GM23338 (cell line): ENCODE measurements at regions not wholly inside any gene's neighbourhood (a gene's known extent, or its start where the extent isn't known, plus 50 kb on each side); places are given as distances from the start of the nearest gene placed in this dataset.

Source experiments
- ATAC-seq: fragments of 200-7000 bp; cut with Tn5 transposase; 3 replicates; pipeline ENCODE4 v1.9.1; 2020
- DNase-seq: peaks from one replicate; pipeline ENCODE4 v3.0.0-alpha.2; 2015; ENCODE audit warnings: low spot score
- H2AFZ ChIP-seq: fragments of 200-600 bp; sonication (generic); 2 replicates; pipeline ENCODE4 v1.8.0; 2016; ENCODE audit warnings: antibody characterized with exemption, mild to moderate bottlenecking, moderate library complexity
- H3F3A ChIP-seq: fragments of 200-600 bp; sonication (generic); replicated peaks from 2 replicates; pipeline ENCODE4 v1.8.0; 2017; ENCODE audit warnings: antibody characterized with exemption, mixed run types, low read depth
- H3K27ac ChIP-seq: fragments of 200-600 bp; sonication (generic); 2 replicates; pipeline ENCODE4 v1.6.1; 2016; ENCODE audit warnings: low read depth
- H3K27me3 ChIP-seq: fragments of 200-600 bp; sonication (generic); 2 replicates; pipeline ENCODE4 v1.8.0; 2016; ENCODE audit warnings: mild to moderate bottlenecking, mixed run types, moderate library complexity; ENCODE audit not compliant: insufficient read depth
- H3K36me3 ChIP-seq: fragments of 200-600 bp; sonication (generic); 2 replicates; pipeline ENCODE4 v1.8.0; 2016; ENCODE audit warnings: mild to moderate bottlenecking; ENCODE audit not compliant: insufficient read depth
- H3K4me1 ChIP-seq: fragments of 200-600 bp; sonication (generic); 2 replicates; pipeline ENCODE4 v1.8.0; 2016; ENCODE audit warnings: mild to moderate bottlenecking, moderate library complexity; ENCODE audit not compliant: insufficient read depth
- H3K4me2 ChIP-seq: fragments of 200-600 bp; sonication (generic); 2 replicates; pipeline ENCODE4 v1.7.1; 2017; ENCODE audit warnings: mixed run types
- H3K4me3 ChIP-seq: fragments of 200-600 bp; sonication (generic); 2 replicates; pipeline ENCODE4 v1.6.1; 2016; ENCODE audit warnings: mixed run types
- H3K79me2 ChIP-seq: fragments of 200-600 bp; sonication (generic); replicated peaks from 2 replicates; pipeline ENCODE4 v1.8.0; 2017; ENCODE audit warnings: mild to moderate bottlenecking; ENCODE audit not compliant: insufficient read depth
- H3K9me2 ChIP-seq: fragments of 200-600 bp; sonication (generic); 2 replicates; pipeline ENCODE4 v1.8.0; 2017; ENCODE audit not compliant: insufficient read depth
- H4K20me1 ChIP-seq: fragments of 200-600 bp; sonication (generic); replicated peaks from 2 replicates; pipeline ENCODE4 v1.8.0; 2017; ENCODE audit warnings: mild to moderate bottlenecking; ENCODE audit not compliant: insufficient read depth
- H3K27ac Mint-ChIP-seq: 2 replicates; pipeline ENCODE4 v1.8.0; 2020; ENCODE audit warnings: inconsistent platforms, mild to moderate bottlenecking, moderate library complexity, mixed read lengths
- H3K27me3 Mint-ChIP-seq: 3 replicates; pipeline ENCODE4 v1.8.0; 2022; ENCODE audit warnings: low read depth, mild to moderate bottlenecking, moderate library complexity, mixed read lengths, inconsistent platforms; ENCODE audit not compliant: insufficient read depth, poor library complexity
- H3K36me3 Mint-ChIP-seq: 3 replicates; pipeline ENCODE4 v1.8.0; 2021; ENCODE audit warnings: low read depth, mild to moderate bottlenecking, inconsistent platforms, moderate library complexity, mixed read lengths
- H3K4me1 Mint-ChIP-seq: 3 replicates; pipeline ENCODE4 v1.8.0; 2020; ENCODE audit warnings: mild to moderate bottlenecking, inconsistent platforms, mixed read lengths
- H3K4me3 Mint-ChIP-seq: 3 replicates; pipeline ENCODE4 v1.8.0; 2021; ENCODE audit warnings: moderate library complexity, mild to moderate bottlenecking, inconsistent platforms, mixed read lengths
- H3K9me3 Mint-ChIP-seq: 3 replicates; pipeline ENCODE4 v1.8.0; 2020; ENCODE audit warnings: moderate library complexity, mild to moderate bottlenecking, inconsistent platforms, mixed read lengths
- EZH2phosphoT487 ChIP-seq: fragments of 200-600 bp; sonication (generic); IDR thresholded peaks from one replicate; pipeline ENCODE4 v1.8.1; 2018; ENCODE audit warnings: antibody characterized with exemption; ENCODE audit not compliant: unreplicated experiment
- JUNB ChIP-seq: IDR thresholded peaks from one replicate; pipeline ENCODE4 v1.6.1; 2016; ENCODE audit warnings: antibody characterized with exemption; ENCODE audit not compliant: unreplicated experiment
- NANOG ChIP-seq: IDR thresholded peaks from 2 replicates; pipeline ENCODE4 v1.6.1; 2016; ENCODE audit warnings: antibody characterized with exemption, borderline replicate concordance
- STAT1 ChIP-seq: IDR thresholded peaks from one replicate; pipeline ENCODE4 v1.6.1; 2016; ENCODE audit warnings: antibody characterized with exemption; ENCODE audit not compliant: unreplicated experiment
- ZNF114 ChIP-seq: fragments of 250-450 bp; sonication (Bioruptor Pico); IDR thresholded peaks from 2 replicates; pipeline ENCODE4 v1.5.0; 2020; ENCODE audit warnings: mild to moderate bottlenecking, moderate library complexity
- ZNF331 ChIP-seq: fragments of 250-450 bp; sonication (Bioruptor Pico); IDR thresholded peaks from 2 replicates; pipeline ENCODE4 v1.5.0; 2020; ENCODE audit warnings: low read depth, mild to moderate bottlenecking, moderate library complexity
- TF ChIP-seq, protein P1 (sequence below): IDR thresholded peaks from one replicate; pipeline ENCODE4 v1.6.1; 2018; ENCODE audit warnings: antibody characterized with exemption; ENCODE audit not compliant: unreplicated experiment
- TF ChIP-seq, protein P2 (sequence below): fragments of 250-450 bp; sonication (Bioruptor Pico); IDR thresholded peaks from 2 replicates; pipeline ENCODE4 v1.5.0; 2020; ENCODE audit warnings: mild to moderate bottlenecking, moderate library complexity
- TF ChIP-seq, protein P3 (sequence below), 2 experiments: fragments of 200-600 bp in 1 of 2; sonication (generic) in 1 of 2; conservative IDR thresholded peaks; 2 replicates each; pipeline versions ENCODE4 v1.5.1 to v1.6.1; 2016 to 2017; ENCODE audit warnings: antibody characterized with exemption in 2 of 2, low read depth in 2 of 2, mild to moderate bottlenecking in 2 of 2, moderate library complexity in 1 of 2

DNA sequence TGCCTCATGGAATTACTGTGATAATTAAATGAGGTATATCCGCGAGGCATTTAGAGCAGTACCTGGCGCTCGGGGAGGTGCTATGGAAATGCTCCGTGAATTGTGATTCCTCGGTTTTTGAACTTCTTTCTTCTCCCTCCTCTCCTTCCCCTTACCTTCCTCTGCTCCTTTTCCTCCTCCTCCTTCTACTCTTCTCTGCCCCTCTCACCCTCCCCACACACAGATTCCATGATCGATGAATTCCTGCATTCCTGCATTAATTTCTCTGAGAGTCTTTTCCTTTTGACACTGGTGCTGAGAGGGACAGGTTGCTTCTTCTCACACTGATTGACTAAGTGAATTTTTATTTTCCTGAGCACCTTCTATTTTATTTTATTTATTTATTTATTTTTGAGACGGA lies 101.2 kb upstream of the RGMA start:
- H2AFZ ChIP-seq, result no peak overlapping the region
- Mint-ChIP-seq H3K27ac (no peak overlapping the region), H3K9me3 (no peaks in the 10 kb centered on the region), H3K4me1 (peaks cover 43% of the 10 kb centered on the region), H3K27me3 (peaks cover 11% of the 10 kb centered on the region), H3K36me3 (no peaks in the 10 kb centered on the region), H3K4me3 (peak overlapping the region; percentile 17; the same call in 1 of the 3 replicates)
- peak; percentile 59 for ATAC-seq
- peaks cover 37% of the 10 kb centered on the region for H3K4me1 ChIP-seq
- no peak overlapping the region for H3K27ac ChIP-seq
- H3K9me2 ChIP-seq, result no peaks in the 10 kb centered on the region
- H4K20me1 ChIP-seq, result no peaks in the 10 kb centered on the region; the same call in 1 of the 2 replicates
- H3K27me3 ChIP-seq, result no peaks in the 10 kb centered on the region
- H3F3A ChIP-seq, result no peaks in the 10 kb centered on the region
- H3K79me2 ChIP-seq, result no peaks in the 10 kb centered on the region
- peak overlapping the region; percentile 66; the same call in 1 of the 2 replicates for H3K4me2 ChIP-seq
- no peak overlapping the region; the same call in 1 of the 2 replicates for H3K4me3 ChIP-seq
- no peaks in the 10 kb centered on the region for H3K36me3 ChIP-seq
- TF ChIP-seq ZNF331 (CRISPR knock-in tag), result no peak
- TF ChIP-seq JUNB, result no peak
- TF ChIP-seq EZH2phosphoT487, result no peak
- peak; percentile 63 for DNase-seq

DNA sequence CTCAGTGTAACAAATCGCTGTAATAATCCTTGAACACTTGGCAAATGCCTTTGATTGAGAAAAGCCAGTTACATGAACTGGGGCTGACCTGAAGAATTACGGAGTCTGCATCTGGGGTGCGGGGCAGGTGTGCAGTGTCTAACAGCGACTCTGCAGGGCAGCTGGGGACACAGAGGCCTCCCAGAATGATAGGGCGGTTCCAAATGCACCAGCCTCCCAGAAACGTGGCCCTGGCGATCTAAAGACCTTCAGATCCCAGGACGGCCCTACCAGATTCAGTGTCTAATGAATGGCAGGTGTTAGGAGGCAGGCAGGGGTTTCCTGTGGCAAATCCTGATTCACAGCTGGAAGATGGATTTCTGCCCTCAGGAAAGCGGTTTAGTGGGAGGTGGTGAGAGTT lies 100.5 kb upstream of the RGMA start:
- no peak overlapping the region for H3K27ac ChIP-seq
- H3K9me3 Mint-ChIP-seq, result no peaks in the 10 kb centered on the region
- peak overlapping the region; percentile 43; the same call in 2 of the 3 replicates for H3K4me3 Mint-ChIP-seq
- H3K4me2 ChIP-seq, result peak overlapping the region; percentile 66
- H3F3A ChIP-seq, result no peaks in the 10 kb centered on the region
- peak overlapping the region; percentile 17 for H3K4me3 ChIP-seq
- H3K27ac Mint-ChIP-seq, result no peak overlapping the region
- peaks cover 37% of the 10 kb centered on the region for H3K4me1 ChIP-seq
- H2AFZ ChIP-seq, result no peak overlapping the region
- no peaks in the 10 kb centered on the region for H3K36me3 ChIP-seq
- peaks cover 9% of the 10 kb centered on the region for H3K27me3 Mint-ChIP-seq
- TF ChIP-seq, protein P1, sequence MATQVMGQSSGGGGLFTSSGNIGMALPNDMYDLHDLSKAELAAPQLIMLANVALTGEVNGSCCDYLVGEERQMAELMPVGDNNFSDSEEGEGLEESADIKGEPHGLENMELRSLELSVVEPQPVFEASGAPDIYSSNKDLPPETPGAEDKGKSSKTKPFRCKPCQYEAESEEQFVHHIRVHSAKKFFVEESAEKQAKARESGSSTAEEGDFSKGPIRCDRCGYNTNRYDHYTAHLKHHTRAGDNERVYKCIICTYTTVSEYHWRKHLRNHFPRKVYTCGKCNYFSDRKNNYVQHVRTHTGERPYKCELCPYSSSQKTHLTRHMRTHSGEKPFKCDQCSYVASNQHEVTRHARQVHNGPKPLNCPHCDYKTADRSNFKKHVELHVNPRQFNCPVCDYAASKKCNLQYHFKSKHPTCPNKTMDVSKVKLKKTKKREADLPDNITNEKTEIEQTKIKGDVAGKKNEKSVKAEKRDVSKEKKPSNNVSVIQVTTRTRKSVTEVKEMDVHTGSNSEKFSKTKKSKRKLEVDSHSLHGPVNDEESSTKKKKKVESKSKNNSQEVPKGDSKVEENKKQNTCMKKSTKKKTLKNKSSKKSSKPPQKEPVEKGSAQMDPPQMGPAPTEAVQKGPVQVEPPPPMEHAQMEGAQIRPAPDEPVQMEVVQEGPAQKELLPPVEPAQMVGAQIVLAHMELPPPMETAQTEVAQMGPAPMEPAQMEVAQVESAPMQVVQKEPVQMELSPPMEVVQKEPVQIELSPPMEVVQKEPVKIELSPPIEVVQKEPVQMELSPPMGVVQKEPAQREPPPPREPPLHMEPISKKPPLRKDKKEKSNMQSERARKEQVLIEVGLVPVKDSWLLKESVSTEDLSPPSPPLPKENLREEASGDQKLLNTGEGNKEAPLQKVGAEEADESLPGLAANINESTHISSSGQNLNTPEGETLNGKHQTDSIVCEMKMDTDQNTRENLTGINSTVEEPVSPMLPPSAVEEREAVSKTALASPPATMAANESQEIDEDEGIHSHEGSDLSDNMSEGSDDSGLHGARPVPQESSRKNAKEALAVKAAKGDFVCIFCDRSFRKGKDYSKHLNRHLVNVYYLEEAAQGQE, result no peak
- TF ChIP-seq ZNF114, result no peak
- no peak for TF ChIP-seq JUNB
- no peak for TF ChIP-seq EZH2phosphoT487
- TF ChIP-seq, protein P2, sequence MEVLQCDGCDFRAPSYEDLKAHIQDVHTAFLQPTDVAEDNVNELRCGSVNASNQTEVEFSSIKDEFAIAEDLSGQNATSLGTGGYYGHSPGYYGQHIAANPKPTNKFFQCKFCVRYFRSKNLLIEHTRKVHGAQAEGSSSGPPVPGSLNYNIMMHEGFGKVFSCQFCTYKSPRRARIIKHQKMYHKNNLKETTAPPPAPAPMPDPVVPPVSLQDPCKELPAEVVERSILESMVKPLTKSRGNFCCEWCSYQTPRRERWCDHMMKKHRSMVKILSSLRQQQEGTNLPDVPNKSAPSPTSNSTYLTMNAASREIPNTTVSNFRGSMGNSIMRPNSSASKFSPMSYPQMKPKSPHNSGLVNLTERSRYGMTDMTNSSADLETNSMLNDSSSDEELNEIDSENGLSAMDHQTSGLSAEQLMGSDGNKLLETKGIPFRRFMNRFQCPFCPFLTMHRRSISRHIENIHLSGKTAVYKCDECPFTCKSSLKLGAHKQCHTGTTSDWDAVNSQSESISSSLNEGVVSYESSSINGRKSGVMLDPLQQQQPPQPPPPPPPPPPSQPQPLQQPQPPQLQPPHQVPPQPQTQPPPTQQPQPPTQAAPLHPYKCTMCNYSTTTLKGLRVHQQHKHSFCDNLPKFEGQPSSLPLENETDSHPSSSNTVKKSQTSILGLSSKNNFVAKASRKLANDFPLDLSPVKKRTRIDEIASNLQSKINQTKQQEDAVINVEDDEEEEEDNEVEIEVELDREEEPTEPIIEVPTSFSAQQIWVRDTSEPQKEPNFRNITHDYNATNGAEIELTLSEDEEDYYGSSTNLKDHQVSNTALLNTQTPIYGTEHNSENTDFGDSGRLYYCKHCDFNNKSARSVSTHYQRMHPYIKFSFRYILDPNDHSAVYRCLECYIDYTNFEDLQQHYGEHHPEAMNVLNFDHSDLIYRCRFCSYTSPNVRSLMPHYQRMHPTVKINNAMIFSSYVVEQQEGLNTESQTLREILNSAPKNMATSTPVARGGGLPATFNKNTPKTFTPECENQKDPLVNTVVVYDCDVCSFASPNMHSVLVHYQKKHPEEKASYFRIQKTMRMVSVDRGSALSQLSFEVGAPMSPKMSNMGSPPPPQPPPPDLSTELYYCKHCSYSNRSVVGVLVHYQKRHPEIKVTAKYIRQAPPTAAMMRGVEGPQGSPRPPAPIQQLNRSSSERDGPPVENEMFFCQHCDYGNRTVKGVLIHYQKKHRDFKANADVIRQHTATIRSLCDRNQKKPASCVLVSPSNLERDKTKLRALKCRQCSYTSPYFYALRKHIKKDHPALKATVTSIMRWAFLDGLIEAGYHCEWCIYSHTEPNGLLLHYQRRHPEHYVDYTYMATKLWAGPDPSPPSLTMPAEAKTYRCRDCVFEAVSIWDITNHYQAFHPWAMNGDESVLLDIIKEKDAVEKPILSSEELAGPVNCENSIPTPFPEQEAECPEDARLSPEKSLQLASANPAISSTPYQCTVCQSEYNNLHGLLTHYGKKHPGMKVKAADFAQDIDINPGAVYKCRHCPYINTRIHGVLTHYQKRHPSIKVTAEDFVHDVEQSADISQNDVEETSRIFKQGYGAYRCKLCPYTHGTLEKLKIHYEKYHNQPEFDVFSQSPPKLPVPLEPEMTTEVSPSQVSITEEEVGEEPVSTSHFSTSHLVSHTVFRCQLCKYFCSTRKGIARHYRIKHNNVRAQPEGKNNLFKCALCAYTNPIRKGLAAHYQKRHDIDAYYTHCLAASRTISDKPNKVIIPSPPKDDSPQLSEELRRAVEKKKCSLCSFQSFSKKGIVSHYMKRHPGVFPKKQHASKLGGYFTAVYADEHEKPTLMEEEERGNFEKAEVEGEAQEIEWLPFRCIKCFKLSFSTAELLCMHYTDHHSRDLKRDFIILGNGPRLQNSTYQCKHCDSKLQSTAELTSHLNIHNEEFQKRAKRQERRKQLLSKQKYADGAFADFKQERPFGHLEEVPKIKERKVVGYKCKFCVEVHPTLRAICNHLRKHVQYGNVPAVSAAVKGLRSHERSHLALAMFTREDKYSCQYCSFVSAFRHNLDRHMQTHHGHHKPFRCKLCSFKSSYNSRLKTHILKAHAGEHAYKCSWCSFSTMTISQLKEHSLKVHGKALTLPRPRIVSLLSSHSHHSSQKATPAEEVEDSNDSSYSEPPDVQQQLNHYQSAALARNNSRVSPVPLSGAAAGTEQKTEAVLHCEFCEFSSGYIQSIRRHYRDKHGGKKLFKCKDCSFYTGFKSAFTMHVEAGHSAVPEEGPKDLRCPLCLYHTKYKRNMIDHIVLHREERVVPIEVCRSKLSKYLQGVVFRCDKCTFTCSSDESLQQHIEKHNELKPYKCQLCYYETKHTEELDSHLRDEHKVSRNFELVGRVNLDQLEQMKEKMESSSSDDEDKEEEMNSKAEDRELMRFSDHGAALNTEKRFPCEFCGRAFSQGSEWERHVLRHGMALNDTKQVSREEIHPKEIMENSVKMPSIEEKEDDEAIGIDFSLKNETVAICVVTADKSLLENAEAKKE (CRISPR knock-in tag), result no peak
- no peak for TF ChIP-seq NANOG
- no peak for TF ChIP-seq STAT1
- TF ChIP-seq, protein P3, sequence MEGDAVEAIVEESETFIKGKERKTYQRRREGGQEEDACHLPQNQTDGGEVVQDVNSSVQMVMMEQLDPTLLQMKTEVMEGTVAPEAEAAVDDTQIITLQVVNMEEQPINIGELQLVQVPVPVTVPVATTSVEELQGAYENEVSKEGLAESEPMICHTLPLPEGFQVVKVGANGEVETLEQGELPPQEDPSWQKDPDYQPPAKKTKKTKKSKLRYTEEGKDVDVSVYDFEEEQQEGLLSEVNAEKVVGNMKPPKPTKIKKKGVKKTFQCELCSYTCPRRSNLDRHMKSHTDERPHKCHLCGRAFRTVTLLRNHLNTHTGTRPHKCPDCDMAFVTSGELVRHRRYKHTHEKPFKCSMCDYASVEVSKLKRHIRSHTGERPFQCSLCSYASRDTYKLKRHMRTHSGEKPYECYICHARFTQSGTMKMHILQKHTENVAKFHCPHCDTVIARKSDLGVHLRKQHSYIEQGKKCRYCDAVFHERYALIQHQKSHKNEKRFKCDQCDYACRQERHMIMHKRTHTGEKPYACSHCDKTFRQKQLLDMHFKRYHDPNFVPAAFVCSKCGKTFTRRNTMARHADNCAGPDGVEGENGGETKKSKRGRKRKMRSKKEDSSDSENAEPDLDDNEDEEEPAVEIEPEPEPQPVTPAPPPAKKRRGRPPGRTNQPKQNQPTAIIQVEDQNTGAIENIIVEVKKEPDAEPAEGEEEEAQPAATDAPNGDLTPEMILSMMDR (conservative IDR thresholded peaks at IDR 0.05; ENCODE audit: low read depth in 2 of 2), result no peak
- no peaks in the 10 kb centered on the region for H3K36me3 Mint-ChIP-seq
- H3K4me1 Mint-ChIP-seq, result peaks cover 38% of the 10 kb centered on the region
- H3K79me2 ChIP-seq, result no peaks in the 10 kb centered on the region
- no peaks in the 10 kb centered on the region for H3K9me2 ChIP-seq
- DNase-seq (no peak), ATAC-seq (peak; percentile 78)
- no peaks in the 10 kb centered on the region; the same call in 1 of the 2 replicates for H4K20me1 ChIP-seq
- H3K27me3 ChIP-seq, result no peaks in the 10 kb centered on the region
